HepG2 (cell line): ENCODE measurements at regions not wholly inside any gene's neighbourhood (a gene's known extent, or its start where the extent isn't known, plus 50 kb on each side); places are given as distances from the start of the nearest gene placed in this dataset.

Experiments used
- ATAC-seq: fragments of 200-7000 bp; cut with Tn5 transposase; 3 replicates; pipeline ENCODE4 v1.9.1; 2020; ENCODE audit warnings: mild to moderate bottlenecking, moderate library complexity
- BruUV-seq: library from RNA; stranded (reverse); fragments of 400-500 nt; replicated peaks from 2 replicates; lab custom pipeline; 2021; lab: Mats Ljungman, UMichigan
- CTCF ChIA-PET: fragments of 300-600 bp; formaldehyde crosslinking; extraction: SDS; loops from one replicate; lab custom pipeline; 2021; ENCODE audit warnings: low total read pairs, inconsistent platforms, low intra/inter-chr PET ratio; lab: Yijun Ruan, JAX
- POLR2A ChIA-PET: fragments of 350-600 bp; sonication (Branson Sonifier 250); formaldehyde crosslinking; loops from one replicate; lab custom pipeline; 2020; ENCODE audit warnings: antibody characterized with exemption, inconsistent platforms; lab: Yijun Ruan, JAX
- DNase-seq: peaks from one replicate; pipeline ENCODE4 v3.0.0-alpha.2; 2015; ENCODE audit warnings: low spot score
- FAIRE-seq: peaks from 3 replicates; lab custom pipeline; 2011; peaks lifted over from hg19 to GRCh38; lab: Jason Lieb, UNC
- H2AFZ ChIP-seq: one replicate; pipeline ENCODE4 v1.6.1; 2011; ENCODE audit warnings: low read length, inconsistent platforms
- H3K27ac ChIP-seq: fragments of 300-600 bp; 3 replicates; pipeline ENCODE4 v1.8.0; 2011; ENCODE audit warnings: mixed run types, mild to moderate bottlenecking, mixed read lengths, low read length, inconsistent platforms; ENCODE audit not compliant: insufficient read depth; ENCODE audit errors: extremely low read length
- H3K27me3 ChIP-seq, 2 experiments: fragments of 200-600 bp in 1 of 2; 2 replicates in 1 of 2; 3 replicates in 1 of 2; pipeline versions ENCODE4 v1.6.0 to v1.8.0; 2011; ENCODE audit warnings: low read length in 2 of 2, mild to moderate bottlenecking in 2 of 2, moderate library complexity in 2 of 2, inconsistent platforms in 1 of 2; ENCODE audit not compliant: insufficient read depth in 2 of 2, control insufficient read depth in 1 of 2
- H3K36me3 ChIP-seq, 2 experiments: fragments of 200-600 bp in 1 of 2; replicated peaks in 1 of 2; 2 replicates in 1 of 2; 3 replicates in 1 of 2; pipeline versions ENCODE4 v1.5.1 to v1.8.0; 2011; ENCODE audit warnings: low read length in 2 of 2, inconsistent platforms in 1 of 2; ENCODE audit not compliant: insufficient read depth in 2 of 2, control insufficient read depth in 1 of 2
- H3K4me1 ChIP-seq: 2 replicates; pipeline ENCODE4 v1.5.1; 2012; ENCODE audit warnings: low read length, inconsistent platforms; ENCODE audit not compliant: insufficient read depth
- H3K4me2 ChIP-seq: 2 replicates; pipeline ENCODE4 v1.6.0; 2011; ENCODE audit warnings: low read depth, low read length, inconsistent platforms
- H3K4me3 ChIP-seq, 3 experiments: fragments of 200-600 bp in 1 of 3; sonication (generic), shearing (Covaris generic) in 1 of 3; replicated peaks in 1 of 3; 2 replicates each; pipeline ENCODE4 v1.5.1; 2011 to 2016; ENCODE audit warnings: low read length in 3 of 3, inconsistent platforms in 2 of 3, low read depth in 2 of 3, mild to moderate bottlenecking in 2 of 3, control low read depth in 1 of 3, mixed read lengths in 1 of 3; ENCODE audit not compliant: insufficient read depth in 1 of 3
- H3K79me2 ChIP-seq: one replicate; pipeline ENCODE4 v1.6.1; 2011; ENCODE audit warnings: low read length, inconsistent platforms; ENCODE audit not compliant: insufficient read depth
- H3K9ac ChIP-seq: 2 replicates; pipeline ENCODE4 v1.6.0; 2011; ENCODE audit warnings: mild to moderate bottlenecking, low read depth, low read length, inconsistent platforms; ENCODE audit not compliant: insufficient read depth
- H3K9me3 ChIP-seq: 2 replicates; pipeline ENCODE4 v1.5.1; 2012; ENCODE audit warnings: mild to moderate bottlenecking, low read length
- H4K20me1 ChIP-seq: 2 replicates; pipeline ENCODE4 v1.6.0; 2011; ENCODE audit warnings: inconsistent platforms, mild to moderate bottlenecking, low read length, moderate library complexity; ENCODE audit not compliant: insufficient read depth
- ETS1 ChIP-seq: sonication (generic); formaldehyde crosslinking; IDR thresholded peaks from 2 replicates; pipeline ENCODE4 v1.4.0; 2020; ENCODE audit warnings: missing genetic modification reagents
- FOXJ3 ChIP-seq: sonication (generic); formaldehyde crosslinking; IDR thresholded peaks from 2 replicates; pipeline ENCODE4 v1.4.0; 2020; ENCODE audit warnings: missing genetic modification reagents, mild to moderate bottlenecking, borderline replicate concordance
- HMG20B ChIP-seq: conservative IDR thresholded peaks from 2 replicates; pipeline ENCODE4 v1.6.1; 2016; ENCODE audit warnings: missing genetic modification reagents, missing compliant biosample characterization
- KDM3A ChIP-seq: IDR thresholded peaks from 2 replicates; pipeline ENCODE4 v1.6.1; 2018; ENCODE audit warnings: low read depth, missing compliant biosample characterization
- NFATC3 ChIP-seq: sonication (generic); formaldehyde crosslinking; IDR thresholded peaks from 2 replicates; pipeline ENCODE4 v1.5.1; 2020; ENCODE audit warnings: mild to moderate bottlenecking, missing genetic modification reagents
- NR2F6 ChIP-seq, 2 experiments: IDR thresholded peaks; 2 replicates each; pipeline ENCODE4 v1.6.1; 2016; ENCODE audit warnings: antibody characterized with exemption in 1 of 2, mild to moderate bottlenecking in 1 of 2
- PAF1 ChIP-seq: IDR thresholded peaks from 2 replicates; pipeline ENCODE4 v1.6.1; 2016; ENCODE audit warnings: missing genetic modification reagents, missing compliant biosample characterization
- RAD21 ChIP-seq: fragments of 450-650 bp; formaldehyde crosslinking; IDR thresholded peaks from 2 replicates; pipeline ENCODE4 v1.5.0; 2020; ENCODE audit warnings: mild to moderate bottlenecking
- RORA ChIP-seq: sonication (generic); formaldehyde crosslinking; IDR thresholded peaks from 2 replicates; pipeline ENCODE4 v1.5.0; 2020; ENCODE audit warnings: mild to moderate bottlenecking, missing genetic modification reagents, moderate library complexity
- SALL1 ChIP-seq: sonication (generic); formaldehyde crosslinking; IDR thresholded peaks from 2 replicates; pipeline ENCODE4 v1.8.0; 2022; ENCODE audit warnings: mild to moderate bottlenecking, missing genetic modification reagents
- TBL1XR1 ChIP-seq: fragments of 150-350 bp; IDR thresholded peaks from 2 replicates; pipeline ENCODE4 v1.6.1; 2014; ENCODE audit warnings: borderline replicate concordance, low read length; ENCODE audit not compliant: partially characterized antibody
- TP53 ChIP-seq: sonication (generic); formaldehyde crosslinking; conservative IDR thresholded peaks from 2 replicates; pipeline ENCODE4 v1.4.0; 2020; ENCODE audit warnings: missing genetic modification reagents
- XBP1 ChIP-seq: sonication (generic); formaldehyde crosslinking; IDR thresholded peaks from 2 replicates; pipeline ENCODE4 v1.5.0; 2020; ENCODE audit warnings: missing genetic modification reagents
- ZBTB4 ChIP-seq: sonication (generic); formaldehyde crosslinking; IDR thresholded peaks from 2 replicates; pipeline ENCODE4 v1.4.0; 2020; ENCODE audit warnings: missing genetic modification reagents, mild to moderate bottlenecking, borderline replicate concordance
- ZFP37 ChIP-seq: sonication (generic); formaldehyde crosslinking; IDR thresholded peaks from 2 replicates; pipeline ENCODE4 v1.4.0; 2020; ENCODE audit warnings: missing genetic modification reagents, borderline replicate concordance
- ZNF317 ChIP-seq: sonication (generic); formaldehyde crosslinking; IDR thresholded peaks from 2 replicates; pipeline ENCODE4 v1.5.0; 2020; ENCODE audit warnings: mild to moderate bottlenecking, missing genetic modification reagents
- ZNF768 ChIP-seq: sonication (generic); formaldehyde crosslinking; IDR thresholded peaks from 2 replicates; pipeline ENCODE4 v1.4.0; 2020; ENCODE audit warnings: missing genetic modification reagents
- WGBS: methylation state at CpG from one replicate; pipeline ENCODE4 v1.1.6; 2017; ENCODE audit warnings: low lambda C conversion rate; 5-methylcytosine and 5-hydroxymethylcytosine counted together
- in situ Hi-C: cut with HindIII; loops from 2 replicates; pipeline ENCODE4 v1.10.0; 2017; ENCODE audit warnings: low pct_unique_long_range_greater_than_20kb; ENCODE audit not compliant: extremely low pct_ligation_motif_present
- intact Hi-C: fragments of 100-400 bp; cut with micrococcal nuclease; formaldehyde crosslinking; loops from one replicate; pipeline ENCODE4 v1.10.0; 2022; ENCODE audit not compliant: unreplicated experiment

GRCh38 chr18:32879497-32879896 is 106.7 kb upstream of the KLHL14 start:
- intact Hi-C loops (no loop called here), in situ Hi-C loops (no loop called here)
- H3K4me2 ChIP-seq, result no peak overlapping the region
- H3K9ac ChIP-seq, result no peak overlapping the region
- peak; percentile 2 for DNase-seq
- no peak for FAIRE-seq
- POLR2A ChIA-PET, result no interaction called here
- no peaks in the 10 kb centered on the region for H3K79me2 ChIP-seq
- H2AFZ ChIP-seq, result no peak overlapping the region
- CTCF ChIA-PET, result no interaction called here
- H4K20me1 ChIP-seq, result no peaks in the 10 kb centered on the region
- H3K9me3 ChIP-seq, result no peaks in the 10 kb centered on the region
- H3K4me3 ChIP-seq, result no peak overlapping the region
- H3K36me3 ChIP-seq, result no peaks in the 10 kb centered on the region
- H3K27me3 ChIP-seq, result peaks cover 0 to 9% of the 10 kb centered on the region in 2 experiments; a peak in 2 of 5 replicates
- WGBS, result 0% methylated on average over 3 of the region's 3 CpGs
- no peaks in the 10 kb centered on the region for H3K4me1 ChIP-seq
- no peak for ATAC-seq
- TF ChIP-seq ETS1 (CRISPR knock-in tag) (no peak), TBL1XR1 (no peak), NFATC3 (no peak)
- TF ChIP-seq, all 625 proteins: peak for 0
- BruUV-seq, result no TSS peak
- no peak overlapping the region for H3K27ac ChIP-seq

- no peaks in the 10 kb centered on the region for H3K9me3 ChIP-seq
- intact Hi-C loops (no loop called here), in situ Hi-C loops (no loop called here)
- no peaks in the 10 kb centered on the region for H3K36me3 ChIP-seq
- no peak overlapping the region for H3K27ac ChIP-seq
- H3K4me3 ChIP-seq, result no peak overlapping the region
- ChIA-PET POLR2A (no interaction called here), CTCF (no interaction called here)
- ATAC-seq (no peak), FAIRE-seq (no peak), DNase-seq (no peak)
- no TSS peak for BruUV-seq
- H4K20me1 ChIP-seq, result no peaks in the 10 kb centered on the region
- H2AFZ ChIP-seq, result no peak overlapping the region
- 24% methylated on average over 1 of the region's 2 CpGs for WGBS
- no peaks in the 10 kb centered on the region for H3K79me2 ChIP-seq
- no peak overlapping the region for H3K4me2 ChIP-seq
- no peaks in the 10 kb centered on the region for H3K4me1 ChIP-seq
- peaks cover 0 to 9% of the 10 kb centered on the region in 2 experiments; a peak in 2 of 5 replicates for H3K27me3 ChIP-seq
- H3K9ac ChIP-seq, result no peak overlapping the region
- no peak for TF ChIP-seq ZFP37 (CRISPR knock-in tag)
- no peak for TF ChIP-seq PAF1 (CRISPR knock-in tag)
- TF ChIP-seq ZNF768, result no peak
- TF ChIP-seq SALL1 (CRISPR knock-in tag), result no peak
- no peak for TF ChIP-seq ZNF317
- TF ChIP-seq FOXJ3, result no peak
- no peak for TF ChIP-seq RAD21
- TF ChIP-seq XBP1 (CRISPR knock-in tag), result no peak
- TF ChIP-seq NR2F6 (IDR thresholded peaks at IDR 0.05), result no peak
- TF ChIP-seq NR2F6 (CRISPR knock-in tag; IDR thresholded peaks at IDR 0.05), result no peak
- TF ChIP-seq TP53 (CRISPR knock-in tag), result no peak
- no peak for TF ChIP-seq HMG20B (CRISPR knock-in tag)
- no peak for TF ChIP-seq RORA (CRISPR knock-in tag)
- no peak for TF ChIP-seq ZBTB4
- no peak for TF ChIP-seq KDM3A (CRISPR knock-in tag)
Measured at GRCh38 chr18:32878436-32878835, 105.6 kb upstream of the KLHL14 start.
